Natural killer cell (primary cell): ENCODE measurements at regions not wholly inside any gene's neighbourhood (a gene's known extent, or its start where the extent isn't known, plus 50 kb on each side); places are given as distances from the start of the nearest gene placed in this dataset.

Experiments used
- ATAC-seq, 3 donors: fragments of 150-1000 bp in 2 of 3; fragments of 200-7000 bp in 1 of 3; cut with Tn5 transposase; 1 replicate in 1 of 3; 2 replicates in 2 of 3; pipeline ENCODE4 v1.10.0; 2021; ENCODE audit warnings: mild to moderate bottlenecking in 2 of 3, moderate library complexity in 2 of 3
- DNase-seq, 2 donors: peaks; one replicate each; pipeline versions ENCODE4 v3.0.0 to v3.0.0-alpha.2; 2013 to 2021; ENCODE audit warnings: mixed read lengths in 1 of 2
- H3K27ac ChIP-seq: one replicate; pipeline ENCODE4 v1.5.1; 2013; ENCODE audit warnings: mild to moderate bottlenecking, low read length
- H3K27me3 ChIP-seq: one replicate; pipeline ENCODE4 v1.6.1; 2013; ENCODE audit warnings: low read length; ENCODE audit not compliant: control insufficient read depth, insufficient read depth
- H3K36me3 ChIP-seq: one replicate; pipeline ENCODE4 v1.6.1; 2013; ENCODE audit warnings: low read length; ENCODE audit not compliant: control insufficient read depth, insufficient read depth
- H3K4me1 ChIP-seq: one replicate; pipeline ENCODE4 v1.6.1; 2013; ENCODE audit warnings: low read length; ENCODE audit not compliant: control insufficient read depth, insufficient read depth
- H3K4me3 ChIP-seq: one replicate; pipeline ENCODE4 v1.5.1; 2013; ENCODE audit warnings: low read length
- H3K9me3 ChIP-seq: one replicate; pipeline ENCODE4 v1.6.1; 2013; ENCODE audit warnings: low read length; ENCODE audit not compliant: control insufficient read depth, insufficient read depth
- H3K27ac Mint-ChIP-seq, 2 donors: one replicate each; pipeline ENCODE4 v1.8.0; 2022; ENCODE audit warnings: mild to moderate bottlenecking in 2 of 2, mixed read lengths in 2 of 2, moderate library complexity in 1 of 2
- H3K27me3 Mint-ChIP-seq, 2 donors: one replicate each; pipeline ENCODE4 v1.8.0; 2022; ENCODE audit warnings: low read depth in 2 of 2, mixed read lengths in 2 of 2
- H3K36me3 Mint-ChIP-seq: one replicate; pipeline ENCODE4 v1.8.0; 2022; ENCODE audit warnings: mixed read lengths
- H3K4me1 Mint-ChIP-seq, 2 donors: one replicate each; pipeline ENCODE4 v1.8.0; 2022; ENCODE audit warnings: mixed read lengths in 2 of 2
- H3K4me3 Mint-ChIP-seq: one replicate; pipeline ENCODE4 v1.8.0; 2022; ENCODE audit warnings: mild to moderate bottlenecking, moderate library complexity, mixed read lengths
- H3K9me3 Mint-ChIP-seq, 2 donors: one replicate each; pipeline ENCODE4 v1.8.0; 2022; ENCODE audit warnings: mixed read lengths in 2 of 2
- CTCF ChIP-seq: fragments of 200-600 bp; IDR thresholded peaks from one replicate; pipeline ENCODE4 v1.8.0; 2022; ENCODE audit warnings: antibody characterized with exemption
- WGBS: methylation state at CpG from one replicate; pipeline ENCODE4 v1.1.7; 2013; ENCODE audit warnings: missing lambda C conversion rate; ENCODE audit not compliant: insufficient coverage; 5-methylcytosine and 5-hydroxymethylcytosine counted together
- intact Hi-C: fragments of 100-400 bp; cut with micrococcal nuclease; formaldehyde crosslinking; loops from one replicate; pipeline ENCODE4 v1.14.2; 2022

DNA sequence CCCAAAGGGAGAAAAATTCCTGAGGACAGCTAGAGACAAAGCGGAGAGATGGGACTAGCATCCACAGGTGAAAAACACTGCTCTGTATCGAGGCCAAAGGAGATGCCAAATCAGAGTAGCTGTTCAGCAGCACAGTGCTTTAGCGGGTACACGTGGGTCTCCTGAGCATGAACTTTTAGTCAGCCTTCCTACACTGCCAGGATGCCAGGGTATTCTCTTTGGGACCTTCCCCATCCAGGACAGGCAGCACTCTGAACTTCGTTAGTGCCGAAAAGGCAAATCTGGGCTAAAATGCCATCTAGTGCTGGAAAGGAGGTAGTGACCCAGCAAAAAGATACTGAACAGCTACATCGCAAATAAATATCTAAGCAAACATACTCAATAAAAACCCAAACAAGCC lies 64.9 kb downstream of the C6orf58 start:
- H3K27ac ChIP-seq: no peak overlapping the region
- no peaks in the 10 kb centered on the region for H3K4me1 ChIP-seq
- no peak overlapping the region for H3K4me3 Mint-ChIP-seq
- DNase-seq: peak in 1 of 2 donors; percentile 16
- no peaks in the 10 kb centered on the region for H3K36me3 ChIP-seq
- no peak overlapping the region for H3K4me3 ChIP-seq
- WGBS: 45% methylated on average over 7 of the region's 7 CpGs
- no peaks in the 10 kb centered on the region for H3K27me3 Mint-ChIP-seq
- no peaks in the 10 kb centered on the region for H3K9me3 Mint-ChIP-seq
- no peaks in the 10 kb centered on the region for H3K9me3 ChIP-seq
- no peaks in the 10 kb centered on the region for H3K36me3 Mint-ChIP-seq
- intact Hi-C loops: no loop called here
- no peaks in the 10 kb centered on the region for H3K4me1 Mint-ChIP-seq
- no peak for TF ChIP-seq CTCF
- H3K27ac Mint-ChIP-seq: no peak overlapping the region
- no peak for ATAC-seq
- H3K27me3 ChIP-seq: no peaks in the 10 kb centered on the region
